ENCODE measurements at regions not wholly inside any gene's neighbourhood (a gene's known extent, or its start where the extent isn't known, plus 50 kb on each side); places are given as distances from the start of the nearest gene placed in this dataset.

- TF ChIP-seq ZNF146 (tag by site-specific recombination; IDR thresholded peaks at IDR 0.05) (no peak), SALL2 (tag by site-specific recombination; IDR thresholded peaks at IDR 0.05; ENCODE audit: borderline replicate concordance) (no peak), ZNF211 (tag by site-specific recombination; IDR thresholded peaks at IDR 0.05; ENCODE audit: low read depth) (no peak), TCF7L2 (IDR thresholded peaks at IDR 0.05; ENCODE audit: borderline replicate concordance, low read depth, low read length) (no peak), CTCF (tag by site-specific recombination; IDR thresholded peaks at IDR 0.05) (no peak), ELK4 (IDR thresholded peaks at IDR 0.05; ENCODE audit: borderline replicate concordance, low read depth, low read length) (no peak), ZNF24 (tag by site-specific recombination; IDR thresholded peaks at IDR 0.05) (no peak)
Observed at GRCh38 chr10:24147321-24147720, 61.6 kb upstream of the KIAA1217 start.

Data from HEK293 (cell line).